Bronchial epithelial cell (primary cell): ENCODE measurements at regions not wholly inside any gene's neighbourhood (a gene's known extent, or its start where the extent isn't known, plus 50 kb on each side); places are given as distances from the start of the nearest gene placed in this dataset.
A peak's percentile ranks its signal among the peaks of the same experiment; 100 is the strongest.
"Not testable (repeated sequence)": the region's sequence is repeated elsewhere in the genome, so short reads cannot be mapped to it uniquely, and the experiment has no call there.

Source experiments
- DNase-seq: peaks from one replicate; pipeline ENCODE4 v3.0.0-alpha.2; 2010; ENCODE audit warnings: low read depth
- FAIRE-seq: peaks from 2 replicates; lab custom pipeline; 2011; peaks lifted over from hg19 to GRCh38; lab: Jason Lieb, UNC
- H3K27me3 ChIP-seq: 2 replicates; pipeline ENCODE4 v1.5.1; 2011; ENCODE audit warnings: low read length; ENCODE audit not compliant: control insufficient read depth, insufficient read depth
- H3K36me3 ChIP-seq: 2 replicates; pipeline ENCODE4 v1.5.1; 2011; ENCODE audit warnings: low read length; ENCODE audit not compliant: control insufficient read depth, insufficient read depth
- H3K4me3 ChIP-seq: 2 replicates; pipeline ENCODE4 v1.5.1; 2011; ENCODE audit warnings: mild to moderate bottlenecking, low read depth, low read length, control low read depth
- CTCF ChIP-seq: IDR thresholded peaks from 2 replicates; pipeline ENCODE4 v1.5.1; 2011; ENCODE audit warnings: mild to moderate bottlenecking, moderate library complexity, low read length, control low read depth, inconsistent platforms; ENCODE audit not compliant: insufficient read depth, severe bottlenecking

- H3K36me3 ChIP-seq, FAIRE-seq, H3K4me3 ChIP-seq, DNase-seq, H3K27me3 ChIP-seq: not testable (repeated sequence)
Observed at GRCh38 chr1:117314951-117315350, 52.3 kb upstream of the MAN1A2 start.

- H3K27me3 ChIP-seq, result no peaks in the 10 kb centered on the region
- H3K4me3 ChIP-seq, result no peak overlapping the region
- H3K36me3 ChIP-seq, result no peaks in the 10 kb centered on the region
- TF ChIP-seq CTCF, result no peak
- no peak for FAIRE-seq
- DNase-seq, result no peak
Observed at GRCh38 chr1:117313555-117313954, 53.7 kb upstream of the MAN1A2 start.

GRCh38 chr1:117312453-117313138, 54.7 kb upstream of the MAN1A2 start:
- no peak for FAIRE-seq
- peak; percentile 61 for TF ChIP-seq CTCF
- no peaks in the 10 kb centered on the region for H3K27me3 ChIP-seq
- DNase-seq, result peak; percentile 66
- no peaks in the 10 kb centered on the region for H3K36me3 ChIP-seq
- H3K4me3 ChIP-seq, result no peak overlapping the region

- no peak for FAIRE-seq
- no peak for TF ChIP-seq CTCF
- Histone ChIP-seq H3K27me3 (no peaks in the 10 kb centered on the region), H3K36me3 (no peaks in the 10 kb centered on the region), H3K4me3 (no peak overlapping the region)
- no peak for DNase-seq
Observed at GRCh38 chr1:117308311-117308916, 58.8 kb upstream of the MAN1A2 start.

- FAIRE-seq (no peak), DNase-seq (no peak)
- Histone ChIP-seq H3K27me3 (no peaks in the 10 kb centered on the region), H3K4me3 (no peak overlapping the region), H3K36me3 (no peaks in the 10 kb centered on the region)
- TF ChIP-seq CTCF, result no peak
Observed at GRCh38 chr1:117301901-117302300, 65.3 kb upstream of the MAN1A2 start.

GRCh38 chr1:117300183-117300582, 67.1 kb upstream of the MAN1A2 start:
- not testable (repeated sequence) for H3K27me3 ChIP-seq, H3K36me3 ChIP-seq, DNase-seq, H3K4me3 ChIP-seq, FAIRE-seq

- H3K36me3 ChIP-seq, result no peaks in the 10 kb centered on the region
- DNase-seq, result no peak
- no peak overlapping the region for H3K4me3 ChIP-seq
- TF ChIP-seq CTCF, result no peak
- no peak for FAIRE-seq
- no peaks in the 10 kb centered on the region for H3K27me3 ChIP-seq
Observed at GRCh38 chr1:117295001-117295400, 72.2 kb upstream of the MAN1A2 start.
